ENCODE measurements at regions not wholly inside any gene's neighbourhood (a gene's known extent, or its start where the extent isn't known, plus 50 kb on each side); places are given as distances from the start of the nearest gene placed in this dataset.

GRCh38 chr9:115403753-115404152 lies 285.8 kb upstream of the TNC start:
- TF ChIP-seq EP300 (IDR thresholded peaks at IDR 0.05; ENCODE audit: borderline replicate concordance) (no peak), ZBTB7A (IDR thresholded peaks at IDR 0.05; ENCODE audit: low read depth) (no peak), FOXM1 (IDR thresholded peaks at IDR 0.05; ENCODE audit: borderline replicate concordance, low read depth) (no peak), RAD21 (IDR thresholded peaks at IDR 0.05; ENCODE audit: low read depth) (no peak), CEBPB (IDR thresholded peaks at IDR 0.05) (no peak), REST (IDR thresholded peaks at IDR 0.05; ENCODE audit: low read depth) (no peak), MAX (IDR thresholded peaks at IDR 0.05) (no peak), YY1 (IDR thresholded peaks at IDR 0.05; ENCODE audit: low read depth) (no peak), TEAD4 (IDR thresholded peaks at IDR 0.05) (no peak), EGR1 (IDR thresholded peaks at IDR 0.05) (no peak), CREB1 (IDR thresholded peaks at IDR 0.05; ENCODE audit: low read depth) (no peak), NFIC (IDR thresholded peaks at IDR 0.05) (no peak)
